GM23248 (cell line): ENCODE measurements at regions not wholly inside any gene's neighbourhood (a gene's known extent, or its start where the extent isn't known, plus 50 kb on each side); places are given as distances from the start of the nearest gene placed in this dataset.

ENCODE experiments used
- EZH2 ChIP-seq: fragments of 200-600 bp; sonication (generic); IDR thresholded peaks from 2 replicates; pipeline ENCODE4 v1.6.1; 2018; ENCODE audit warnings: antibody characterized with exemption, mild to moderate bottlenecking; ENCODE audit not compliant: insufficient read depth, poor library complexity, severe bottlenecking
- EZH2phosphoT487 ChIP-seq: fragments of 200-600 bp; sonication (generic); IDR thresholded peaks from 2 replicates; pipeline ENCODE4 v1.6.1; 2018; ENCODE audit warnings: antibody characterized with exemption, moderate library complexity, mild to moderate bottlenecking, low read depth; ENCODE audit not compliant: insufficient read depth

DNA sequence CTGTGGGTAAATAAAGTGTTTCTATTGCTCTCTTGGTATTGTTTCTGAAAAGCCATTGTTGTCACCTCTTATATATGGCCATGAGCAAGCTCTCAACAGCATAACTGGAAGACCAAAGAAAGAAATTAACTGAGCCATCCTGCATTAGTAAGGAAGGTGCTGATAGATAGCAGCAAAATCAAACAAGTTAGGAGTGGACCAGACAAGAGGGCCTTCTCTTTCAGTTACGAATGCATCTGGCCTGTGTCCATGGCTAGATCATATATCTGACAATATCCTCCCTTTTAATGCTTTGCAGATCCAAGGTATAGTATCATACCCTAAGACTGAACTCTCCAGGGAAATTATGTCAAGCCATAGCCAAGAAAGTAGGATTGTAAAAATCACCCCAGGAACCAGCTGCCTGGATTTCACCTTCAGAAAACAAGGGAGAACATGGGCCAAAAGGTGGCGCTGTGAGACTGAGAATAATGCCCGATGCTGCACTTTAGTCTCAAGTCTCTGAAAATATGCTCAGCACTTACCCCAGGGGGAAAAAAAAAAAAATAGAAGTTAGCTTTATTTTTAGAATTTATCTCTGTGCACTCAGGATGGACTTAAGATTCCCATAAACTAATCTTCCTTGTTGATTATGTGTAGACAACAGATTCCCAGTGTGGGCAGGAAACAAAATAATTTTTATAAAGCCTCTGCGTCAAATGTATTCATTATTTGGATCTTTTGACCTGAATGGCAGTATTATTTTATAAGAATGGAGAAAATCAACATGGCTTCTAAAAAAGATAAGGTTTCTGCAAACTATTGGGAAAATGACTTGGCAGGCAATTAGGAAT is 415.1 kb downstream of the ETS1 start:
- TF ChIP-seq EZH2phosphoT487 (no peak), EZH2 (no peak)
